Hepatocyte (in vitro differentiated cells): ENCODE measurements at regions not wholly inside any gene's neighbourhood (a gene's known extent, or its start where the extent isn't known, plus 50 kb on each side); places are given as distances from the start of the nearest gene placed in this dataset.

Experiments used
- EZH2 ChIP-seq: fragments of 200-600 bp; sonication (generic); IDR thresholded peaks from 2 replicates; pipeline ENCODE4 v1.6.1; 2016; ENCODE audit warnings: antibody characterized with exemption, mild to moderate bottlenecking, borderline replicate concordance
- EZH2phosphoT487 ChIP-seq: fragments of 200-600 bp; sonication (generic); IDR thresholded peaks from one replicate; pipeline ENCODE4 v1.6.1; 2018; ENCODE audit warnings: antibody characterized with exemption, mild to moderate bottlenecking, low read depth, moderate library complexity; ENCODE audit not compliant: unreplicated experiment, severe bottlenecking
- TF ChIP-seq, protein P1 (sequence below): fragments of 200-600 bp; sonication (generic); IDR thresholded peaks from 2 replicates; pipeline ENCODE4 v1.5.1; 2016; ENCODE audit warnings: antibody characterized with exemption, mild to moderate bottlenecking; ENCODE audit not compliant: poor library complexity

DNA sequence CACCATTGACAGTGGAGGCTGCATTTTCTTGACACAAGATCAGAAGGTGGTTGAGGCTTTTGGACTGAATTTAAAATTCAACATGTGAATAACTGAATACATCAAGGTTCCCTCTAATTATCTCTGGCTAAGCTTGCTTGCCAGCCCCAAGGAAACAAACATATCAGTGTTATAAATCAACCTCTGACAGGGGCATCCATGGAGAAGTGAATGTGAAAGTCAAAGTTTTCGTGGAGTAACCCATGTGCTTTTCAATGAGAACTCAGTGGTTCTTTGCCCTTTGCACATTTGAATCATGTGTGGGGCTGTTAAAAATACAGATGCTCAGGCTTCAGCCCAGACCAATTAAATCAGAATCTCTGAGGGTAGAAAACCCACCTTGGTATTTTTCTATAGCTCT, 128.9 kb downstream of the LRRC70 start:
- TF ChIP-seq, protein P1, sequence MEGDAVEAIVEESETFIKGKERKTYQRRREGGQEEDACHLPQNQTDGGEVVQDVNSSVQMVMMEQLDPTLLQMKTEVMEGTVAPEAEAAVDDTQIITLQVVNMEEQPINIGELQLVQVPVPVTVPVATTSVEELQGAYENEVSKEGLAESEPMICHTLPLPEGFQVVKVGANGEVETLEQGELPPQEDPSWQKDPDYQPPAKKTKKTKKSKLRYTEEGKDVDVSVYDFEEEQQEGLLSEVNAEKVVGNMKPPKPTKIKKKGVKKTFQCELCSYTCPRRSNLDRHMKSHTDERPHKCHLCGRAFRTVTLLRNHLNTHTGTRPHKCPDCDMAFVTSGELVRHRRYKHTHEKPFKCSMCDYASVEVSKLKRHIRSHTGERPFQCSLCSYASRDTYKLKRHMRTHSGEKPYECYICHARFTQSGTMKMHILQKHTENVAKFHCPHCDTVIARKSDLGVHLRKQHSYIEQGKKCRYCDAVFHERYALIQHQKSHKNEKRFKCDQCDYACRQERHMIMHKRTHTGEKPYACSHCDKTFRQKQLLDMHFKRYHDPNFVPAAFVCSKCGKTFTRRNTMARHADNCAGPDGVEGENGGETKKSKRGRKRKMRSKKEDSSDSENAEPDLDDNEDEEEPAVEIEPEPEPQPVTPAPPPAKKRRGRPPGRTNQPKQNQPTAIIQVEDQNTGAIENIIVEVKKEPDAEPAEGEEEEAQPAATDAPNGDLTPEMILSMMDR = no peak
- TF ChIP-seq EZH2 = no peak
- no peak for TF ChIP-seq EZH2phosphoT487
